ENCODE measurements at regions not wholly inside any gene's neighbourhood (a gene's known extent, or its start where the extent isn't known, plus 50 kb on each side); places are given as distances from the start of the nearest gene placed in this dataset.

GRCh38 chr3:106533788-106534160 lies 665.0 kb upstream of the CBLB start:
- no peak for DNase-seq (ENCODE audit: low read depth)

GRCh38 chr3:106534206-106534605 lies 665.4 kb upstream of the CBLB start:
- DNase-seq (ENCODE audit: low read depth): peak; percentile 29

GRCh38 chr3:106540743-106541142 lies 671.9 kb upstream of the CBLB start:
- no peak for DNase-seq (ENCODE audit: low read depth)

- no peak for DNase-seq (ENCODE audit: low read depth)
Observed at GRCh38 chr3:106542101-106542769, 673.4 kb upstream of the CBLB start.

GRCh38 chr3:106552351-106553043 lies 683.7 kb upstream of the CBLB start:
- no peak for DNase-seq (ENCODE audit: low read depth)

GRCh38 chr3:106560451-106560966 lies 691.7 kb upstream of the CBLB start:
- DNase-seq (ENCODE audit: low read depth): no peak

GRCh38 chr3:106566277-106566676 lies 697.5 kb upstream of the CBLB start:
- no peak for DNase-seq (ENCODE audit: low read depth)

GRCh38 chr3:106570426-106570825 lies 701.6 kb upstream of the CBLB start:
- DNase-seq (ENCODE audit: low read depth): no peak

GRCh38 chr3:106573605-106574004 lies 704.8 kb upstream of the CBLB start:
- DNase-seq (ENCODE audit: low read depth): no peak

- DNase-seq (ENCODE audit: low read depth): no peak
Observed at GRCh38 chr3:106575029-106575428, 706.2 kb upstream of the CBLB start.

GRCh38 chr3:106577241-106577640 lies 708.4 kb upstream of the CBLB start:
- DNase-seq (ENCODE audit: low read depth): no peak

- no peak for DNase-seq (ENCODE audit: low read depth)
Observed at GRCh38 chr3:106578911-106579310, 710.1 kb upstream of the CBLB start.

GRCh38 chr3:106582151-106582550 lies 713.3 kb upstream of the CBLB start:
- no peak for DNase-seq (ENCODE audit: low read depth)

- DNase-seq (ENCODE audit: low read depth): no peak
Observed at GRCh38 chr3:106587551-106587950, 718.7 kb upstream of the CBLB start.

- DNase-seq (ENCODE audit: low read depth): no peak
Observed at GRCh38 chr3:106588739-106589138, 719.9 kb upstream of the CBLB start.

GRCh38 chr3:106589311-106589942 lies 720.6 kb upstream of the CBLB start:
- DNase-seq (ENCODE audit: low read depth): no peak

GRCh38 chr3:106590216-106590615 lies 721.4 kb upstream of the CBLB start:
- no peak for DNase-seq (ENCODE audit: low read depth)

- DNase-seq (ENCODE audit: low read depth): no peak
Observed at GRCh38 chr3:106593381-106593780, 724.6 kb upstream of the CBLB start.

- DNase-seq (ENCODE audit: low read depth): peak; percentile 48
Observed at GRCh38 chr3:106609666-106610301, 741.0 kb upstream of the CBLB start.

GRCh38 chr3:106610362-106610959 lies 741.6 kb upstream of the CBLB start:
- no peak for DNase-seq (ENCODE audit: low read depth)

- no peak for DNase-seq (ENCODE audit: low read depth)
Observed at GRCh38 chr3:106611116-106611515, 742.3 kb upstream of the CBLB start.

GRCh38 chr3:106611841-106612240 lies 743.0 kb upstream of the CBLB start:
- no peak for DNase-seq (ENCODE audit: low read depth)
